H1 (cell line): ENCODE measurements at regions not wholly inside any gene's neighbourhood (a gene's known extent, or its start where the extent isn't known, plus 50 kb on each side); places are given as distances from the start of the nearest gene placed in this dataset.
"Not testable (repeated sequence)": the region's sequence is repeated elsewhere in the genome, so short reads cannot be mapped to it uniquely, and the experiment has no call there.

Source experiments
- CTCF ChIA-PET: fragments of 300-600 bp; sonication (Branson Sonifier 250); formaldehyde crosslinking; loops from one replicate; lab custom pipeline; 2021; ENCODE audit not compliant: partially characterized antibody; lab: Charles Lee
- POLR2A ChIA-PET: fragments of 300-600 bp; sonication (Branson Sonifier 250); formaldehyde crosslinking; loops from one replicate; lab custom pipeline; 2021; ENCODE audit warnings: inconsistent platforms; ENCODE audit not compliant: partially characterized antibody; lab: Charles Lee
- DNase-seq, 2 experiments: peaks; one replicate each; pipeline versions ENCODE4 v3.0.0 to v3.0.0-alpha.2; 2010 to 2022; ENCODE audit warnings: low spot score in 2 of 2, low read depth in 1 of 2, mixed read lengths in 1 of 2
- FAIRE-seq: peaks from 2 replicates; lab custom pipeline; 2011; peaks lifted over from hg19 to GRCh38; lab: Jason Lieb, UNC
- H2AFZ ChIP-seq: 2 replicates; pipeline ENCODE4 v1.8.1; 2012; ENCODE audit warnings: low read length, inconsistent platforms
- H2AK5ac ChIP-seq: 2 replicates; pipeline ENCODE4 v1.6.1; 2013; ENCODE audit warnings: low read depth, low read length
- H2BK120ac ChIP-seq: replicated peaks from 2 replicates; pipeline ENCODE3; 2013; ENCODE audit warnings: low read depth, low read length, inconsistent platforms
- H2BK12ac ChIP-seq: 2 replicates; pipeline ENCODE4 v1.6.1; 2013; ENCODE audit warnings: low read depth, low read length
- H2BK15ac ChIP-seq: 2 replicates; pipeline ENCODE4 v1.6.1; 2013; ENCODE audit warnings: low read length
- H2BK20ac ChIP-seq: 2 replicates; pipeline ENCODE4 v1.6.1; 2013; ENCODE audit warnings: low read length
- H2BK5ac ChIP-seq: 2 replicates; pipeline ENCODE4 v1.6.1; 2013; ENCODE audit warnings: low read depth, low read length
- H3K14ac ChIP-seq: 2 replicates; pipeline ENCODE4 v1.6.1; 2013; ENCODE audit warnings: inconsistent platforms; ENCODE audit not compliant: insufficient read length
- H3K18ac ChIP-seq: 2 replicates; pipeline ENCODE4 v1.6.1; 2013; ENCODE audit warnings: low read length; ENCODE audit errors: extremely low read depth
- H3K23ac ChIP-seq: 2 replicates; pipeline ENCODE4 v1.6.1; 2013; ENCODE audit warnings: inconsistent platforms; ENCODE audit not compliant: insufficient read length
- H3K23me2 ChIP-seq: 2 replicates; pipeline ENCODE4 v1.6.1; 2013; ENCODE audit warnings: low read depth, low read length
- H3K27ac ChIP-seq: 2 replicates; pipeline ENCODE4 v1.6.1; 2011; ENCODE audit warnings: low read depth, low read length, inconsistent platforms
- H3K27me3 ChIP-seq, 4 experiments: replicated peaks in 1 of 4; 1 replicate in 1 of 4; 2 replicates in 3 of 4; pipeline versions ENCODE4 v1.6.1 to v1.8.1; 2011 to 2013; ENCODE audit warnings: low read length in 3 of 4, mild to moderate bottlenecking in 3 of 4, inconsistent platforms in 2 of 4, mixed read lengths in 2 of 4, moderate library complexity in 1 of 4; ENCODE audit not compliant: control insufficient read depth in 3 of 4, insufficient read depth in 3 of 4; ENCODE audit errors: extremely low read depth in 1 of 4
- H3K36me3 ChIP-seq, 4 experiments: 2 replicates each; pipeline versions ENCODE4 v1.6.1 to v1.8.1; 2011 to 2013; ENCODE audit warnings: mild to moderate bottlenecking in 4 of 4, low read length in 3 of 4, moderate library complexity in 2 of 4, control low read depth in 1 of 4, inconsistent platforms in 1 of 4; ENCODE audit not compliant: insufficient read depth in 4 of 4, control insufficient read depth in 2 of 4
- H3K4ac ChIP-seq: replicated peaks from 2 replicates; pipeline ENCODE3; 2013; ENCODE audit warnings: low read length, low read depth, mixed read lengths, inconsistent platforms; ENCODE audit not compliant: insufficient read length
- H3K4me1 ChIP-seq, 4 experiments: replicated peaks in 1 of 4; 1 replicate in 1 of 4; 2 replicates in 3 of 4; pipeline versions ENCODE4 v1.6.1 to v1.8.1; 2011 to 2013; ENCODE audit warnings: low read length in 3 of 4, inconsistent platforms in 2 of 4, mixed read lengths in 1 of 4; ENCODE audit not compliant: insufficient read depth in 4 of 4, control insufficient read depth in 3 of 4
- H3K4me2 ChIP-seq, 2 experiments: 2 replicates each; pipeline versions ENCODE4 v1.6.1 to v1.8.1; 2011 to 2013; ENCODE audit warnings: low read depth in 2 of 2, low read length in 2 of 2, control low read depth in 1 of 2, inconsistent platforms in 1 of 2, mild to moderate bottlenecking in 1 of 2; ENCODE audit not compliant: insufficient read depth in 1 of 2
- H3K4me3 ChIP-seq, 4 experiments: fragments of 200-600, 300-600 bp in 1 of 4; sonication (generic), shearing (Covaris generic), sonication (Bioruptor Twin) in 1 of 4; 2 replicates each; pipeline versions ENCODE4 v1.5.1 to v1.8.1; 2011 to 2016; ENCODE audit warnings: low read length in 4 of 4, low read depth in 3 of 4, control low read depth in 2 of 4, inconsistent platforms in 2 of 4, mild to moderate bottlenecking in 2 of 4, mixed read lengths in 1 of 4, moderate library complexity in 1 of 4; ENCODE audit not compliant: insufficient read depth in 2 of 4; ENCODE audit errors: extremely low read depth in 1 of 4
- H3K56ac ChIP-seq: replicated peaks from 2 replicates; pipeline ENCODE3; 2013; ENCODE audit warnings: low read depth, mild to moderate bottlenecking, mixed read lengths, low read length, inconsistent platforms; ENCODE audit not compliant: insufficient read length
- H3K79me1 ChIP-seq: 2 replicates; pipeline ENCODE4 v1.6.1; 2013; ENCODE audit warnings: low read depth, low read length, control low read depth
- H3K79me2 ChIP-seq, 2 experiments: 2 replicates each; pipeline versions ENCODE4 v1.6.1 to v1.8.1; 2012 to 2013; ENCODE audit warnings: low read length in 2 of 2, mild to moderate bottlenecking in 2 of 2, inconsistent platforms in 1 of 2; ENCODE audit not compliant: insufficient read depth in 2 of 2, control insufficient read depth in 1 of 2
- H3K9ac ChIP-seq, 4 experiments: replicated peaks in 1 of 4; 1 replicate in 1 of 4; 2 replicates in 3 of 4; pipeline versions ENCODE4 v1.6.1 to v1.8.1; 2011 to 2013; ENCODE audit warnings: low read depth in 3 of 4, low read length in 3 of 4, control low read depth in 2 of 4, mild to moderate bottlenecking in 2 of 4, moderate library complexity in 2 of 4, inconsistent platforms in 1 of 4; ENCODE audit errors: extremely low read depth in 1 of 4
- H3K9me3 ChIP-seq, 2 experiments: 2 replicates each; pipeline versions ENCODE4 v1.6.1 to v1.8.1; 2012 to 2013; ENCODE audit warnings: mild to moderate bottlenecking in 2 of 2, moderate library complexity in 2 of 2, control low read depth in 1 of 2, inconsistent platforms in 1 of 2, low read depth in 1 of 2, low read length in 1 of 2, mixed read lengths in 1 of 2; ENCODE audit not compliant: insufficient read depth in 2 of 2
- H4K20me1 ChIP-seq, 2 experiments: replicated peaks in 1 of 2; 2 replicates each; pipeline versions ENCODE3 to v1.8.1; 2011 to 2013; ENCODE audit warnings: inconsistent platforms in 2 of 2, low read length in 2 of 2, mild to moderate bottlenecking in 1 of 2; ENCODE audit not compliant: insufficient read depth in 2 of 2, control insufficient read depth in 1 of 2
- H4K5ac ChIP-seq: 2 replicates; pipeline ENCODE4 v1.6.1; 2013; ENCODE audit warnings: low read length, low read depth, mixed read lengths, inconsistent platforms; ENCODE audit not compliant: insufficient read length
- H4K8ac ChIP-seq: 2 replicates; pipeline ENCODE4 v1.8.0; 2013; ENCODE audit warnings: mild to moderate bottlenecking, moderate library complexity, low read length, inconsistent platforms; ENCODE audit not compliant: insufficient read depth; ENCODE audit errors: extremely low read depth
- H4K91ac ChIP-seq: replicated peaks from 2 replicates; pipeline ENCODE3; 2013; ENCODE audit warnings: low read length, mixed read lengths, inconsistent platforms; ENCODE audit not compliant: insufficient read length
- CBX5 ChIP-seq: fragments of 300-800, 300-1000 bp; sonication (generic); IDR thresholded peaks from 2 replicates; pipeline ENCODE4 v1.7.1; 2016; ENCODE audit warnings: antibody characterized with exemption, low read length, low read depth
- USF2 ChIP-seq: IDR thresholded peaks from 2 replicates; pipeline ENCODE4 v1.6.1; 2011; ENCODE audit warnings: low read length, improper control_type of control experiment
- WGBS, 2 experiments: shearing (Covaris generic) in 1 of 2; methylation state at CpG; one replicate each; pipeline versions ENCODE4 v1.1.6 to v1.1.7; 2013 to 2015; ENCODE audit warnings: low lambda C conversion rate in 2 of 2, mixed read lengths in 2 of 2, inconsistent platforms in 1 of 2, low coverage in 1 of 2, missing lambda C conversion rate in 1 of 2; ENCODE audit not compliant: insufficient replicate concordance in 2 of 2, insufficient coverage in 1 of 2, insufficient read length in 1 of 2; ENCODE audit errors: extremely low coverage in 1 of 2, missing lambda C conversion rate in 1 of 2; 5-methylcytosine and 5-hydroxymethylcytosine counted together

- H3K56ac ChIP-seq: peak overlapping the region; percentile 4
- peak overlapping the region in 1 of 4 experiments; percentile 14; a peak in 1 of 8 replicates for H3K4me3 ChIP-seq
- H3K27ac ChIP-seq, H2AFZ ChIP-seq, H4K8ac ChIP-seq, H4K91ac ChIP-seq, H2BK12ac ChIP-seq, H3K79me1 ChIP-seq, H2AK5ac ChIP-seq, H2BK120ac ChIP-seq, H2BK20ac ChIP-seq, H3K4ac ChIP-seq, H3K14ac ChIP-seq, H3K27me3 ChIP-seq, POLR2A ChIA-PET, H3K79me2 ChIP-seq, H3K23ac ChIP-seq, FAIRE-seq, H3K36me3 ChIP-seq, DNase-seq, H3K18ac ChIP-seq, H3K4me1 ChIP-seq, CTCF ChIA-PET, H4K20me1 ChIP-seq, H4K5ac ChIP-seq, H3K4me2 ChIP-seq, H2BK15ac ChIP-seq, H2BK5ac ChIP-seq: not testable (repeated sequence)
- H3K9ac ChIP-seq: 0 out of 7 replicates have a peak overlapping the region, but pooled peaks of 1 of the 4 experiments have one; percentile 12
- H3K9me3 ChIP-seq: peaks cover 33 to 99% of the 10 kb centered on the region in 2 experiments
- H3K23me2 ChIP-seq: peaks cover 58% of the 10 kb centered on the region
- 55 to 98% methylated on average over 6 to 10 of the region's 10 CpGs for WGBS, 2 experiments
- TF ChIP-seq USF2: peak; percentile 16; the same call in 1 of the 2 replicates
- TF ChIP-seq CBX5: peak; percentile 98
Observed at GRCh38 chr4:49150351-49151083, 164.4 kb downstream of the CWH43 start.
